Karpas-422 (cell line): ENCODE measurements at regions not wholly inside any gene's neighbourhood (a gene's known extent, or its start where the extent isn't known, plus 50 kb on each side); places are given as distances from the start of the nearest gene placed in this dataset.

Experiments used
- DNase-seq: peaks from one replicate; pipeline ENCODE4 v3.0.0-alpha.2; 2015
- H2AFZ ChIP-seq: fragments of 200-600 bp; sonication (generic); 2 replicates; pipeline ENCODE4 v1.6.1; 2014; ENCODE audit warnings: antibody characterized with exemption, low read length, mixed read lengths
- H3K27ac ChIP-seq: fragments of 200-600 bp; sonication (generic); 2 replicates; pipeline ENCODE4 v1.5.1; 2014; ENCODE audit warnings: mild to moderate bottlenecking, low read length, moderate library complexity
- H3K27me3 ChIP-seq: fragments of 200-600 bp; sonication (generic); 2 replicates; pipeline ENCODE4 v1.6.1; 2014; ENCODE audit warnings: low read length, mixed read lengths
- H3K36me3 ChIP-seq: fragments of 200-600 bp; sonication (generic); 2 replicates; pipeline ENCODE4 v1.6.1; 2014; ENCODE audit warnings: low read length, mixed read lengths; ENCODE audit not compliant: insufficient read depth
- H3K4me1 ChIP-seq: fragments of 200-600 bp; sonication (generic); 2 replicates; pipeline ENCODE4 v1.6.1; 2014; ENCODE audit warnings: mild to moderate bottlenecking, low read length, mixed read lengths
- H3K4me2 ChIP-seq: fragments of 200-600 bp; sonication (generic); 2 replicates; pipeline ENCODE4 v1.6.1; 2014; ENCODE audit warnings: low read length, low read depth, mild to moderate bottlenecking; ENCODE audit not compliant: poor library complexity, severe bottlenecking
- H3K4me3 ChIP-seq: fragments of 200-600 bp; sonication (generic); 2 replicates; pipeline ENCODE4 v1.5.1; 2014; ENCODE audit warnings: mild to moderate bottlenecking, antibody characterized with exemption, low read length, mixed read lengths
- H3K79me2 ChIP-seq: fragments of 200-600 bp; sonication (generic); 2 replicates; pipeline ENCODE4 v1.6.1; 2014; ENCODE audit warnings: mild to moderate bottlenecking, low read length, mixed read lengths
- H3K9ac ChIP-seq: fragments of 200-600 bp; sonication (generic); 2 replicates; pipeline ENCODE4 v1.6.0; 2014; ENCODE audit warnings: low read length
- H3K9me2 ChIP-seq: fragments of 200-600 bp; sonication (generic), shearing (Covaris generic); replicated peaks from 2 replicates; pipeline ENCODE4 v1.6.0; 2014; ENCODE audit warnings: mild to moderate bottlenecking, low read length, moderate library complexity; ENCODE audit not compliant: insufficient read depth
- H3K9me3 ChIP-seq: fragments of 300-700, 200-600 bp; sonication (generic); 2 replicates; pipeline ENCODE4 v1.6.1; 2014; ENCODE audit warnings: low read length, mixed read lengths
- H4K20me1 ChIP-seq: fragments of 200-600 bp; sonication (generic); 2 replicates; pipeline ENCODE4 v1.6.1; 2014; ENCODE audit warnings: mild to moderate bottlenecking, antibody characterized with exemption, low read length, low read depth; ENCODE audit not compliant: insufficient read depth

- H3K4me3 ChIP-seq: no peak overlapping the region
- no peak for DNase-seq
- no peaks in the 10 kb centered on the region for H3K9me3 ChIP-seq
- H3K27me3 ChIP-seq: no peaks in the 10 kb centered on the region
- H3K79me2 ChIP-seq: no peaks in the 10 kb centered on the region
- no peak overlapping the region for H3K4me2 ChIP-seq
- H3K27ac ChIP-seq: no peak overlapping the region
- no peaks in the 10 kb centered on the region for H3K9me2 ChIP-seq
- H3K9ac ChIP-seq: no peak overlapping the region
- no peaks in the 10 kb centered on the region for H4K20me1 ChIP-seq
- H3K36me3 ChIP-seq: no peaks in the 10 kb centered on the region
- H2AFZ ChIP-seq: no peak overlapping the region
- no peaks in the 10 kb centered on the region for H3K4me1 ChIP-seq
Observed at GRCh38 chr2:59196491-59196890, 955.4 kb upstream of the FANCL start.

DNA sequence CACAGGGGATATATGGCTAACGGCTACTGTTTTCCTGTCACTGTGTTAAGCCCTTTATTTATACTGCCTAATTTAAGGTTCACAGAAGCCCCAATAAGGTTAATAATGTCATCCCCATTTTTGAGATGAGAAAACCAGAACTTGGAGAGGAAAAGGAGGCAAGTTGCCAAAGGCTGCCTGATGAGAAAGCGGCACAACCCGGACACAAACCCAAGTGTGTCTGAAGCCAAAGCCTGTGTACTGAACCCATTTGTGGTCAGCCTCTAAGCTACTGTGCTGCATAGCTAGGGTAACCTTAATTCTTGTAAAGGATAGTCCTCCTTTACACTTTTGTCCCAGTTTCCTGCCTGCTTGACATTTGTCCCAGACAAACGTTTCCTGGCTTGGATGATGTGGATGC, 954.7 kb upstream of the FANCL start:
- no peak for DNase-seq
- Histone ChIP-seq H3K4me1 (no peaks in the 10 kb centered on the region), H3K27me3 (no peaks in the 10 kb centered on the region), H3K9me3 (no peaks in the 10 kb centered on the region), H3K79me2 (no peaks in the 10 kb centered on the region), H3K27ac (no peak overlapping the region), H3K4me3 (no peak overlapping the region), H3K4me2 (no peak overlapping the region), H4K20me1 (no peaks in the 10 kb centered on the region), H3K9ac (no peak overlapping the region), H2AFZ (no peak overlapping the region), H3K9me2 (no peaks in the 10 kb centered on the region), H3K36me3 (no peaks in the 10 kb centered on the region)

DNA sequence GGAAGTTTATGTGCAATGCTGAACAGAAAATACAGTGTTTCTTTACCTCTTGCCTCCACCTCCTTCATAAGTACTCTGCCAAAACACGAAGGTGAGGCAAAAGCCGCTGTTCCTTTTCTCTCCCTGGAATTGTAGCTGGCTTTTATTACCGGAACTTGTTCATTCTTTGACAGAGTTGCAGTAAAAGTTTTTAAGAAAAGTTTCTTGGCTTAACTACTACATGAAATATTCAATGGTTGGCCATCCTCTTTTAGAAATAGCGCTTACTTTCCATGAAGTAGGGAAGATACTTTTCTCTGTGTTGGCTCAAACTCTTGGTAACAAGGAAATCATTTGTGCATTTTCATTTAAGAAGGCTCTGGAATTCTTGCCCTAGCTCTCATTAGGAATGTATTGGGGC, 950.7 kb upstream of the FANCL start:
- no peak for DNase-seq
- no peaks in the 10 kb centered on the region for H3K36me3 ChIP-seq
- H3K9me2 ChIP-seq: no peaks in the 10 kb centered on the region
- H3K4me3 ChIP-seq: no peak overlapping the region
- no peaks in the 10 kb centered on the region for H3K9me3 ChIP-seq
- H3K9ac ChIP-seq: no peak overlapping the region
- H2AFZ ChIP-seq: no peak overlapping the region
- H3K4me2 ChIP-seq: no peak overlapping the region
- no peaks in the 10 kb centered on the region for H4K20me1 ChIP-seq
- no peaks in the 10 kb centered on the region for H3K27me3 ChIP-seq
- no peak overlapping the region for H3K27ac ChIP-seq
- no peaks in the 10 kb centered on the region for H3K79me2 ChIP-seq
- H3K4me1 ChIP-seq: no peaks in the 10 kb centered on the region

DNA sequence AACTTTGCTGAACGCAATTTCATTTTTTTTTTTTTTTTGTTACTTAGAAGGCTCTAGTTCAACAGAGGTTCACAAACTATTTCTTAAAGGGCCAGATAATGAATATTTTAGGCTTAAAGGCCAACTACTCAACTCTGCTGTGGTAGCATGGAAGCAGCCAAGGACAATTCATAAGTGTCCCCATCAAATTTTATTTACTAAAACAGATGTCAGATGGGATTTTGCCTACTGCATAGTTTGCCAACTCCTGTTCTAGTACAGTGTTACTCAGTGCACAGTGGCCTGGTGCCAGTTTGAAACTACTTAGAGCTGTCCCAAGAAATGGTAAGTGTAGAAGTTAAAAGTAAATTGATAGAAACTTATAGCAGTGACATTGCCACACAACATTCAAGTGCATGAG, 949.4 kb upstream of the FANCL start:
- Histone ChIP-seq H3K4me1 (no peaks in the 10 kb centered on the region), H3K4me2 (no peak overlapping the region), H2AFZ (no peak overlapping the region), H3K9ac (no peak overlapping the region), H3K9me2 (no peaks in the 10 kb centered on the region), H3K4me3 (no peak overlapping the region), H3K9me3 (no peaks in the 10 kb centered on the region), H4K20me1 (no peaks in the 10 kb centered on the region), H3K36me3 (no peaks in the 10 kb centered on the region), H3K79me2 (no peaks in the 10 kb centered on the region), H3K27me3 (no peaks in the 10 kb centered on the region), H3K27ac (no peak overlapping the region)
- DNase-seq: no peak

DNA sequence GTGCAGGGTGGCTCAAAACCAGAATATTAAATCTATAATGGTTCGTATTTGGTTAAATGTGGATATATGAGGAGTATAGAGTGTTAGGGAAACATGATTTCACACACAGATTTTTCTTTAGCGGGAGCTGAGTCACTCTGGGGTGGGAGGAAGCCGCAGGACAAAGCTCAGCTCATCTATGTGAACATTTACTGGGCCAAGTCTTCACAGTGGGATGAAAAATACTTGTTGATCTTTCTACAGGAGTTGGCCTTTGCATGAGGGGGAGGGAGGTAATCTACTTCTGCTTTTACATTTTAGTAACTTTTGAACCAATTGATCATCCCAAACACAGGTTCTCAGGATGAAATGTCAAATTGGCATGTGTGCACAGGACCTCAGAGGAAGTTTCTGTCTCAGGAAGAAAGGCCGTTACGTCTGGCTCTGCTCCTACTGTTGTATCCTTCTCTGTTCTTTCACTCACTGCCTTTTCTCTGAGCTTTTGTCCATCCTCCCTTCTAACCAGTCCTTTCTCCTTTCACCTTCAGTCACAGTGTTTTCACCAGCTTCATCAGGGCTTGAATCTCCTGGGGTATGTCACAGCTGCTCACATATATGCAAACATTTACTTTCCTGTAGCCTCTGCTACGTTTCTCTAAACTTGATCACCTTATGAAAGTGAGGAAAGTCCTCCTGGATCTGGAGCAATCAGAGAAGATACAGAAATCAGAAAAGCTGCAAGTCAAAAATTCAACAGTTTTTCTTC, 943.3 kb upstream of the FANCL start:
- Histone ChIP-seq H3K9me2 (no peaks in the 10 kb centered on the region), H3K4me2 (no peak overlapping the region), H3K36me3 (no peaks in the 10 kb centered on the region), H3K4me3 (no peak overlapping the region), H3K27me3 (no peaks in the 10 kb centered on the region), H3K9ac (no peak overlapping the region), H3K9me3 (no peaks in the 10 kb centered on the region), H3K27ac (no peak overlapping the region), H3K4me1 (no peaks in the 10 kb centered on the region), H2AFZ (no peak overlapping the region), H4K20me1 (no peaks in the 10 kb centered on the region), H3K79me2 (no peaks in the 10 kb centered on the region)
- DNase-seq: no peak

DNA sequence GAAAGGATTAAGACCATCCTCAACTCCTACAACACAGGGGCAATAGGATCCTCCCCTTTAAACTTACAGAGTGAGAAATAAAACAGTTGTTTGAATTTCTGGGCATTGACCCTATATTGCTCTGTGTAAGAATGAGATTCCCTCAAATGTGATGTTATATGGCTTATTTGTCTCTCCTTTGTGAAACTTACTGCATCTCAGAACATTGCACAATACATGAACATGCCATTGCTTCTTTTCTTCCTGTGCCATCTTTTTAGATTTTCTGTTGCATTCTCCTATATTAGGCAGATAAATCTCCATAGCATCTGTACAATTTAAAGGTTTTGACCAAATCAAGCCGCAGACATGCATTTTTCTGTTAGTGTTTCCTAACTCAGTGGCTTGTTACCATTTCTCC, 941.9 kb upstream of the FANCL start:
- DNase-seq: no peak
- no peaks in the 10 kb centered on the region for H3K79me2 ChIP-seq

GRCh38 chr2:59182249-59182648, 941.1 kb upstream of the FANCL start:
- peak; percentile 64 for DNase-seq
- no peaks in the 10 kb centered on the region for H3K27me3 ChIP-seq
- no peak overlapping the region for H3K4me2 ChIP-seq
- no peak overlapping the region for H3K27ac ChIP-seq
- H2AFZ ChIP-seq: no peak overlapping the region
- no peaks in the 10 kb centered on the region for H4K20me1 ChIP-seq
- no peaks in the 10 kb centered on the region for H3K36me3 ChIP-seq
- no peak overlapping the region for H3K4me3 ChIP-seq
- H3K9ac ChIP-seq: no peak overlapping the region
- no peaks in the 10 kb centered on the region for H3K79me2 ChIP-seq
- no peaks in the 10 kb centered on the region for H3K9me3 ChIP-seq
- no peaks in the 10 kb centered on the region for H3K4me1 ChIP-seq
- H3K9me2 ChIP-seq: no peaks in the 10 kb centered on the region

More for the DNA sequence above, 941.9 kb upstream of the FANCL start:
- no peaks in the 10 kb centered on the region for H3K9me2 ChIP-seq
- H3K4me1 ChIP-seq: no peaks in the 10 kb centered on the region
- no peak overlapping the region for H3K27ac ChIP-seq
- no peaks in the 10 kb centered on the region for H3K9me3 ChIP-seq
- no peak overlapping the region for H3K9ac ChIP-seq
- H3K4me3 ChIP-seq: no peak overlapping the region
- no peaks in the 10 kb centered on the region for H3K27me3 ChIP-seq
- no peak overlapping the region for H3K4me2 ChIP-seq
- H2AFZ ChIP-seq: no peak overlapping the region
- no peaks in the 10 kb centered on the region for H4K20me1 ChIP-seq
- no peaks in the 10 kb centered on the region for H3K36me3 ChIP-seq

DNA sequence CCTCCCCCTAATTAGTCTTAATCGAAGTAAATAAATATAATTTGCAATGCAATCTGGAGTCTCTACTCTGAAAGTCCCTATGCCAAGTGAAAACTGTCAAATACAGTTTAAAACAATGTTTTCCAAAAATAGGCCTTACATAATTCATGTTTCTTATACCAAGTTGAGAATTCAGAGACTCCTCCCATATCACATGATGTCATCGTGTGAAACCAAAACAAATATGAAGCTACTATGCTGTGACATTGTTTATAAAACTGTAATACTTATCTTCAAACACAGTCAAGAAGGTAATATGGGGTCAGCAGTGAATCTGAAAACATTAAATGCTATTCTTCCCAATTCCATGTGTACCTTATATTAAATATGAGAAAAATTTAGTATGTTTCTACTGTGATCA, 940.2 kb upstream of the FANCL start:
- Histone ChIP-seq H4K20me1 (no peaks in the 10 kb centered on the region), H3K36me3 (no peaks in the 10 kb centered on the region), H3K27me3 (no peaks in the 10 kb centered on the region), H2AFZ (no peak overlapping the region), H3K9ac (no peak overlapping the region), H3K79me2 (no peaks in the 10 kb centered on the region), H3K27ac (no peak overlapping the region), H3K4me3 (no peak overlapping the region), H3K9me3 (no peaks in the 10 kb centered on the region), H3K4me2 (no peak overlapping the region), H3K4me1 (no peaks in the 10 kb centered on the region), H3K9me2 (no peaks in the 10 kb centered on the region)
- DNase-seq: no peak
